Uterus (tissue), 2 donors: ENCODE measurements at regions not wholly inside any gene's neighbourhood (a gene's known extent, or its start where the extent isn't known, plus 50 kb on each side); places are given as distances from the start of the nearest gene placed in this dataset.

Experiments used
- POLR2A ChIP-seq, 2 donors: fragments of 450-650 bp; IDR thresholded peaks; one replicate each; pipeline ENCODE4 v1.6.1; 2016; ENCODE audit warnings: antibody characterized with exemption in 2 of 2, mild to moderate bottlenecking in 1 of 2, moderate library complexity in 1 of 2
- TF ChIP-seq, protein P1 (sequence below), 4 experiments: fragments of 200-600 bp in 2 of 4; fragments of 450-650 bp in 2 of 4; sonication (generic) in 2 of 4; IDR thresholded peaks; one replicate each; pipeline ENCODE4 v1.5.1; 2016 to 2019; ENCODE audit warnings: antibody characterized with exemption in 4 of 4, mild to moderate bottlenecking in 2 of 4, moderate library complexity in 1 of 4

DNA sequence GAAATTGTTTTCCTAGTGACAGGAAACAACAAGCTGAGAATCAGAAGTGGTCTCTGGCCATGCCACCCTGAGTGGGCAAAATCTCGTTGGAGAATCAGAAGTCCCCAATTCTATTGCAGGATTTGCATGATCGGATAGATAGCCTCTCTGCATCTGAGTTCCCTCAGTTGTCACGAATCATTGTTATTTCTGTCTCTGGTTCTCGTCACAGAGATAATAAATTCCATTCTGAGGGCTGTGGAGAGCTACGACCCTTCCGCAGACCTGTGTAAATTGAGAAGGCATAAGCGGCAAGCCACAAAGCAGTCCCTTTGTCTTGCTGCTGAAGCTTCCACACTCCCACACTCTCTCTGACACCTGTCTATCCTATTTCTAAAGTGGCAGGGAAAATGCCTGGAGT, 102.4 kb upstream of the CNR1 start:
- TF ChIP-seq, protein P1, sequence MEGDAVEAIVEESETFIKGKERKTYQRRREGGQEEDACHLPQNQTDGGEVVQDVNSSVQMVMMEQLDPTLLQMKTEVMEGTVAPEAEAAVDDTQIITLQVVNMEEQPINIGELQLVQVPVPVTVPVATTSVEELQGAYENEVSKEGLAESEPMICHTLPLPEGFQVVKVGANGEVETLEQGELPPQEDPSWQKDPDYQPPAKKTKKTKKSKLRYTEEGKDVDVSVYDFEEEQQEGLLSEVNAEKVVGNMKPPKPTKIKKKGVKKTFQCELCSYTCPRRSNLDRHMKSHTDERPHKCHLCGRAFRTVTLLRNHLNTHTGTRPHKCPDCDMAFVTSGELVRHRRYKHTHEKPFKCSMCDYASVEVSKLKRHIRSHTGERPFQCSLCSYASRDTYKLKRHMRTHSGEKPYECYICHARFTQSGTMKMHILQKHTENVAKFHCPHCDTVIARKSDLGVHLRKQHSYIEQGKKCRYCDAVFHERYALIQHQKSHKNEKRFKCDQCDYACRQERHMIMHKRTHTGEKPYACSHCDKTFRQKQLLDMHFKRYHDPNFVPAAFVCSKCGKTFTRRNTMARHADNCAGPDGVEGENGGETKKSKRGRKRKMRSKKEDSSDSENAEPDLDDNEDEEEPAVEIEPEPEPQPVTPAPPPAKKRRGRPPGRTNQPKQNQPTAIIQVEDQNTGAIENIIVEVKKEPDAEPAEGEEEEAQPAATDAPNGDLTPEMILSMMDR (IDR thresholded peaks at IDR 0.05) = no peak
- TF ChIP-seq POLR2A (IDR thresholded peaks at IDR 0.05) = no peak
